Neuron (in vitro differentiated cells): ENCODE measurements at regions not wholly inside any gene's neighbourhood (a gene's known extent, or its start where the extent isn't known, plus 50 kb on each side); places are given as distances from the start of the nearest gene placed in this dataset.

Experiments
- H2AFZ ChIP-seq: one replicate; pipeline ENCODE4 v1.6.1; 2013; ENCODE audit warnings: low read depth, mild to moderate bottlenecking, inconsistent platforms, low read length, moderate library complexity
- H3K27me3 ChIP-seq: one replicate; pipeline ENCODE4 v1.6.1; 2013; ENCODE audit warnings: low read length; ENCODE audit not compliant: insufficient read depth
- H3K36me3 ChIP-seq: one replicate; pipeline ENCODE4 v1.6.1; 2013; ENCODE audit warnings: low read length; ENCODE audit not compliant: insufficient read depth
- H3K4me1 ChIP-seq: one replicate; pipeline ENCODE4 v1.6.1; 2013; ENCODE audit warnings: low read length; ENCODE audit not compliant: insufficient read depth
- H3K4me3 ChIP-seq: 2 replicates; pipeline ENCODE4 v1.5.1; 2013; ENCODE audit warnings: mild to moderate bottlenecking, low read length, moderate library complexity
- H3K9me3 ChIP-seq: one replicate; pipeline ENCODE4 v1.6.1; 2013; ENCODE audit warnings: low read length

DNA sequence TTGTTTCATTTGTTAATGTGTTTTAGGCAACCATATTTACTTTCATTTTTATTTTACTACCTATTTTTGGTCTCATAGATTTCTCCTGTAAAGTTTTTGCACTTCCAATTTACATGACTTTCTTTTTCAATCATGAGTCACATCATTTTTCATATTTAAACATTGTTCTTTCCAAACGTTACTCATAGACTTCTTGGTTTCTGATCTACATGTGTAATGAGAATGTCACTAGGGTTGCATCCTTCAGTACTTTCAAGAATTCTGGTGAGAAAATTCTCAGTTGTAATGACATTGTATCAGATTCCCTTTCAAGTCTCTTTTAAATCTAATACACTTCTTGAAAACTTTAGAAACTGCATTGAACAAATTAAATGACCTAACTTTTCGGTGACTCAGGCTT lies 991.7 kb downstream of the EFNB2 start:
- Histone ChIP-seq H3K9me3 (no peaks in the 10 kb centered on the region), H3K36me3 (no peaks in the 10 kb centered on the region), H3K4me1 (no peaks in the 10 kb centered on the region), H3K4me3 (no peak overlapping the region), H2AFZ (no peak overlapping the region), H3K27me3 (no peaks in the 10 kb centered on the region)

DNA sequence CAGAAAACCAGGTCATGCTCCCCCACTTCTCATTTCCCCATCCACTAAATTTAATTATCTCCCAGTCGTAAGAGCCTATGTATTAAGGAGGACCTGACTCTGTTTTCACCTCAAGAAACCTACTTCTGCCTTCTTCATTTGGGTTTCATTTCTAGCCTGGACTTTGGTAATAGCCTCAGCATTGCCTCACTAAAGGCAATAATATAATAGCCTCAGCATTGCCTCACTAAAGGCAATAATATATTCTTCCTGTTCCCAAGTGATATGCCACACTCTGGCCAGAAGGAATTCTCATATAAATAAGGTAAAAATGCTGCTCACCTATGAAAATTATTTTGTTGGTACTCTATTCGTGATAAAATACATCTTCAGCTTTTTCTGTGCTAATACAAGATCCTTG lies 993.9 kb downstream of the EFNB2 start:
- H3K36me3 ChIP-seq = no peaks in the 10 kb centered on the region
- H3K4me1 ChIP-seq = no peaks in the 10 kb centered on the region
- H3K9me3 ChIP-seq = no peaks in the 10 kb centered on the region
- no peaks in the 10 kb centered on the region for H3K27me3 ChIP-seq
- no peak overlapping the region for H2AFZ ChIP-seq
- H3K4me3 ChIP-seq = no peak overlapping the region

DNA sequence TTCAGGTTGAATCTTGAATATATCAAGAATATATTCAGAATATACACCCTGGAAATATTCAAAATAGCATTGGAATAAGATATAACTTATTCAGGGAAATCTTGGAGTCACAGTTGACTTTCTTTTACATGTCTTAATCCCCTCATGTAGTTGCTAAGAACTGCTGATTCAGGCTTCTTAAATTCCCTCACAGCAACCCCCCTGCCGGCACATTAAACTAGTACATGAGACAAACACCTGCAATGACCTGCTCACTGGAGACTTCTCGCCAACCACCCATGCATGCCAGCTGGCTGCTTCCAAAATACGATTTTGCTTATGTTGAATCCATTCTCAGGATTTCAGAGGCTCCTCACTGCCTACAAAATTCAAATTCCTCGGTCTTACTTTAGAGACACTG lies 997.1 kb downstream of the EFNB2 start:
- H3K36me3 ChIP-seq = no peaks in the 10 kb centered on the region
- H3K4me1 ChIP-seq = no peaks in the 10 kb centered on the region
- no peaks in the 10 kb centered on the region for H3K27me3 ChIP-seq
- no peak overlapping the region for H3K4me3 ChIP-seq
- no peaks in the 10 kb centered on the region for H3K9me3 ChIP-seq
- no peak overlapping the region for H2AFZ ChIP-seq

DNA sequence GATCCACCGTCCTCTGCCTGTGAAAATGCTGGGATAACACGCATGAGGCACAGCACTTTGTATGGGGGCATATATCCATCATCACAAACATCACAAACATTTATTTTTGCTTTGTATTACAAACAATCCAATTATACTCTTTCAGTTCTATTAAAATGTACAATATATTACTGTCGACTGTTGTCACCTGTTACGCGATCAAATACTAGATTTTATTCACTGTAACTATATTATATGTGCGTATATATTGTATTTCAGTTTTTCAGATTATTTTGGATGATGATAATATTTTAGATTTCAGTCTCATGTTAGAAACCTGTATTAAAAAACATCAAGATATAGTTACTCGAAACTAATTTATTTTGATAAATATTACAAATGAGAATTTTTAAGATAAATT lies 998.3 kb downstream of the EFNB2 start:
- no peak overlapping the region for H2AFZ ChIP-seq
- no peak overlapping the region for H3K4me3 ChIP-seq
- no peaks in the 10 kb centered on the region for H3K4me1 ChIP-seq
- no peaks in the 10 kb centered on the region for H3K36me3 ChIP-seq
- H3K9me3 ChIP-seq = no peaks in the 10 kb centered on the region
- no peaks in the 10 kb centered on the region for H3K27me3 ChIP-seq

DNA sequence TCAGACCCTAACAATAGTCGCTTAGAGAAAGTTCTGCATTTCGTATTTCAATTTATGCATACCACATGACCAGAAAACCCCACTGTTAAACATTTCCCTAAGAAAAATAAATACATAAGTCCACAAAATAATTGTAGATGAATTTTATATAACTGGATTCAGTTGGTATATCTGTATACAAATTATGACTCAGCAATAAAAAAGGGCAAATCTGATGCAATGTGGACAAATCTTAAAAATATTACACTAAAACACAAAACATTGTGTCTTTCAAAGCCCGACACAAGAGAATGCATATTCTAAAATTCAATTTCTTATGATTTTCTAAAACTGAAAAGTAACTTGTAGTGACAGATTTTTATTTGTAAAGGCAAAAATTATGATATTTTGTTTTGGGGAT lies 1005.0 kb downstream of the EFNB2 start:
- no peak overlapping the region for H3K4me3 ChIP-seq

DNA sequence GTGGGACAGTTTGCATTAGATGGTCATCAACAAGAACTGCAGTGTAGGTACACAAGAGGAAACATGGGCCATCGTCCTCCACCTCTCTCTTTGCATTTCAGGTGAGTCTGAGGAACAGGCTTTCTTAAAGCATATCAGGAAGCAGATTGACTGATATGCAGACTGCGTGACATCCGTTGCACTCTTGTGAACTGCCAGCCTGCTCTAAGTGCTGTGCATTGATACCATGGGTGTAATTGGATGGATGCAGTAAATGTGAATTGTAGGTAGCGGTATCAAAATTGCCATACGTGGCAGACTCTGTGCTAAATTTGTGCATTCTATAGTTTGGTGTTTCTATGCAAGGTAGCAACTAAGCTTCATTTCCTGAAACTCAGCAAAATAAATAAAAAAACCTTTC lies 1008.3 kb downstream of the EFNB2 start:
- no peak overlapping the region for H3K4me3 ChIP-seq
- H3K27me3 ChIP-seq = no peaks in the 10 kb centered on the region
- no peaks in the 10 kb centered on the region for H3K4me1 ChIP-seq
- no peak overlapping the region for H2AFZ ChIP-seq
- no peaks in the 10 kb centered on the region for H3K36me3 ChIP-seq
- H3K9me3 ChIP-seq = no peaks in the 10 kb centered on the region

More for the DNA sequence above, 1005.0 kb downstream of the EFNB2 start:
- Histone ChIP-seq H3K27me3 (no peaks in the 10 kb centered on the region), H3K9me3 (no peaks in the 10 kb centered on the region), H3K4me1 (no peaks in the 10 kb centered on the region), H3K36me3 (no peaks in the 10 kb centered on the region), H2AFZ (no peak overlapping the region)

DNA sequence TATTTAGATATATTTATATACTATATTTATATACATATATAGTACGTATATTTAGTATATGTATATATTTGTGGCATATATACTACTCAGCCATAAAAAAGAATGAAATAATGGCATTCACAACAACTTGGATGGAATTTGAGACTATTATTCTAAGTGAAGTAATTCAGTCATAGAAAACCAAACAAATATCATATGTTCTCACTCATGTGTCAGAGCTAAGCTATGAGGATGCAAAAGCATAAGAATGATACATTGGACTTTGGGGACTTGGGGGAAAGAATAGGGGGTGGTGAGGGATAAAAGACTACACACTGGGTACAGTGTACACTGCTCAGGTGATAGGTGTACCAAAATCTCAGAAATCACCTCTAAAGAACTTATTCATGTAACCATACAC lies 1015.7 kb downstream of the EFNB2 start:
- Histone ChIP-seq H2AFZ (no peak overlapping the region), H3K36me3 (no peaks in the 10 kb centered on the region), H3K4me3 (no peak overlapping the region), H3K27me3 (no peaks in the 10 kb centered on the region), H3K4me1 (no peaks in the 10 kb centered on the region), H3K9me3 (no peaks in the 10 kb centered on the region)

DNA sequence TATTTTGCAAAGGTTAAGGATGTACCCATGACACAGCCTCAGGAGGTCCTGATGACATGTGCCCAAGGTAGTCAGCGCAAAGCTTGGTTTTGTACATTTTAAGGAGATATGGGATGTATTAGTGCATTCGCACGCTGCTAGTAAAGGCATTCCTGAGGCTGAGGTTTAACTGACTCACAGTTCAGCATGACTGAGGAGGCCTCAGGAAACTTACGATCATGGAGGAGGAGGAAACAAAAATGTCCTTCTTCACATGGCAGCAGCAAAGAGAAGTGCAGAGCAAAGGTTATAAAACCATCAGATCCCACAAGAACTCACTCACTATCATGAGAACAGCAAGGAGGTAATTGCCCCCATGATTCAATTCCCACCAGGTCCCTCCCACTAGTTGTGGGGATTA lies 1017.4 kb downstream of the EFNB2 start:
- Histone ChIP-seq H2AFZ (no peak overlapping the region), H3K36me3 (no peaks in the 10 kb centered on the region), H3K27me3 (no peaks in the 10 kb centered on the region), H3K9me3 (no peaks in the 10 kb centered on the region), H3K4me1 (no peaks in the 10 kb centered on the region), H3K4me3 (no peak overlapping the region)

DNA sequence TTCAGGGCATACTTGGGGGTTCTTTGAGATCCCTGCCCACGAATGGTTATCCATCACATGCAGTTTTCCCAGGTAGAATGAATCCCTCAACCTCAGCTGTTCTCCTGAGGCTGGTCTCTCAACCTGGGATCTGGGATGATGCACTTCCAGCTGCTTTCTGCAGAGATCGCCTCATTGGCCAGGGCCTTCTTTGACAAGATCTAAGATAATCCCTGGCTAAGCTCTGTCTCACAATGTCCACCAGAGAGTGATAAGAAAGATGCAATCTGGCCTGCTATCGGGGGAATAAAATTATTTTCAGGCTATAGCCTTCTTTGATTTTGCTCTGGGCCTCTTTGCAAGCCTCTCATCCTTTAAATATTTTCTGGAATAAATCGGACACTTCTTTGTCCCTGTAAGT lies 1021.1 kb downstream of the EFNB2 start:
- H3K27me3 ChIP-seq = no peaks in the 10 kb centered on the region
- no peak overlapping the region for H2AFZ ChIP-seq
- H3K4me1 ChIP-seq = no peaks in the 10 kb centered on the region
- H3K4me3 ChIP-seq = no peak overlapping the region
- no peaks in the 10 kb centered on the region for H3K9me3 ChIP-seq
- H3K36me3 ChIP-seq = no peaks in the 10 kb centered on the region

DNA sequence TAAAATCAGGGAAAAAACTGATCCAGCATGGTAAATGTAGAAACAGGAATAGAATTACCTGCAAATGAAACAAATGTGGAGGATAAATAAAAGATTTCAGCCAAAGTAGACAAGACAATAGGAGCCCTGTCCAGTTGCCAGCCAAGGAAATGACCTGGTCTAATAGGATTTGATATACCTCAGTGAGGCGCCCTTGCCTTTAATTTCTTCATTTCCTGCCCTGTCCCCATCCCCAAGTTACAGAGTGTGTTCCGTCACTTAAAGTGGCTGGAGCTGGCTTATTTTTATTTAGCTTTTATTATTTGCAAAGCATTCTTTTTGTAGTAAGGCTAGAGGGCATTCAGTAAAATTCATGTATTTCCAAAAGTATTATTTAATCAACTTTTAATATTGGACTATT lies 1022.0 kb downstream of the EFNB2 start:
- Histone ChIP-seq H3K36me3 (no peaks in the 10 kb centered on the region), H3K4me1 (no peaks in the 10 kb centered on the region), H3K4me3 (no peak overlapping the region), H2AFZ (no peak overlapping the region), H3K9me3 (no peaks in the 10 kb centered on the region), H3K27me3 (no peaks in the 10 kb centered on the region)

DNA sequence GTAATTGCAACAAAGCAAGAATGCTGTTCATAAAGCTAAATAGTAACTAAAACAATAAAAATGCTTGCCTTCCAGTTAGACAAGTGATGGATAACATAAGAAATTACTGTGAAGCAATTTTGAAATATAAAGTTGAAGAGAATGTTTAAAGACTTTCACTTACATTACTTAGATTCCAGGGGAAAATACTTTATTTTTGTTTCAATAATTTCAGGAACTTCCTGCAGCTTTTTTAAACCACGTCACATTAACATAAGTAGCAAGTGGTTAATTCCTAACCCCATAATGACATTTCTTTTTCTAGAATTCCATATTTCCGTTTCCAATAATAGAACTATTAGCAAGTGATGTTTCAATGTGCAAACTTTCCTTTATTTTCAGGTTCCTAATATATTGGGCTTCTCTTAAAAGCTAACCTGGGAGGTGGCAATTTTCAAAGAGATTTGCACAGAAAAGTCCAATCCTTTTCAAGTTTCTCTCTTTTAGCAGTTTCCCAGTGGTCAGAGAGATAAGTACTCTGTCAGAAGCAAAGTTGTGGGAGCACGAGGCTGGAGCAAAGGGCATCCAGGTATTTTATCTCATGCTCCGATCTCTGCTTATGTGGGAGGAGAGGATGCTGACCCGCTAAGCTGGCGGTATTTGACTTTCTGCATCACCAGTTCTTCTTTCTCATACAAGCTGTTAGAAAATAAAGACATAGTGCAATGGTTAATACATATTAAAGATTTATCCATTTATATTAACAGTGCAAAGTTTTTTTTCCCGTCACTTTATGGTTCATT lies 1025.3 kb downstream of the EFNB2 start:
- H3K9me3 ChIP-seq = no peaks in the 10 kb centered on the region
- no peak overlapping the region for H2AFZ ChIP-seq
- no peaks in the 10 kb centered on the region for H3K4me1 ChIP-seq
- no peak overlapping the region for H3K4me3 ChIP-seq
- no peaks in the 10 kb centered on the region for H3K36me3 ChIP-seq
- no peaks in the 10 kb centered on the region for H3K27me3 ChIP-seq

DNA sequence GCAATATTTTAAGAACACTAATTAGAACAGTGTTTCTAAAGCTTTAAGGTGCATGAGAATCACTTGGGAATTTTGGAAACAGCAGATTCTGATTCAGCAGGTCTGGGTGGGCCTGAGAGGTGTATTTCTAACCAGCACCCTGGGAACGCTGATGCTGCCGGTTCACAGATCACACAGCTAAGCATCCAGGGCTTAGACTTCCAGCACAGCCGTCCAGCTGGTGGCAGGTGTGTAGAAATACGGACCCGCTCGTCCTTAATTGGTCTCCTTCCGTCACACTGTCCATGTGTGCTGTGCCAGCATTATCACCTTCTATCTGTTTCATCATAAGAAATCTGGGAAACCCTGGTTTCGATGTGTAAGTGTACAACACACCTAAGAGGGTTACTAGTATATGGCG lies 1029.0 kb downstream of the EFNB2 start:
- Histone ChIP-seq H3K9me3 (no peaks in the 10 kb centered on the region), H3K27me3 (no peaks in the 10 kb centered on the region), H3K4me1 (peaks cover 5% of the 10 kb centered on the region), H3K36me3 (no peaks in the 10 kb centered on the region), H2AFZ (no peak overlapping the region), H3K4me3 (no peak overlapping the region)

DNA sequence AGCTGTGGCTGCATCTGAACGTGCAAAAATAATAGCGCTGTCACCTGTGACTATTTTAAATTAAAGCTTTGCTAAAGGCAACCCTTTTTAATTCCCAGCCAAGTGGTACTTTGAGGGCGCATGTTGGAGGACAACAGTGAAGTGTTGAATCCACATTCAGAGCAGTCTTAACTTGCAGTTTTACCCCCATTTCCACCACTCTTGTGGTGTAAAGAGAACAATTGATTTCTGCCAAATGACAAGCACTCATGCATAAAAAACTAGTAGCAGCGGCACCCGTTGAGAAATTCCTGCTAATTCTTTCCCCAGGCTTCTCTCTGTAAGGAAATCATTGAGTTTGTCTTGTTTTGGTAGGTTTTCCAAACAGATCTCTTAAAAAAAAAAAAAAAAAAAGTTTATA lies 1033.3 kb downstream of the EFNB2 start:
- Histone ChIP-seq H3K36me3 (no peaks in the 10 kb centered on the region), H2AFZ (no peak overlapping the region), H3K9me3 (no peaks in the 10 kb centered on the region), H3K4me1 (peaks cover 5% of the 10 kb centered on the region), H3K27me3 (no peaks in the 10 kb centered on the region), H3K4me3 (no peak overlapping the region)

DNA sequence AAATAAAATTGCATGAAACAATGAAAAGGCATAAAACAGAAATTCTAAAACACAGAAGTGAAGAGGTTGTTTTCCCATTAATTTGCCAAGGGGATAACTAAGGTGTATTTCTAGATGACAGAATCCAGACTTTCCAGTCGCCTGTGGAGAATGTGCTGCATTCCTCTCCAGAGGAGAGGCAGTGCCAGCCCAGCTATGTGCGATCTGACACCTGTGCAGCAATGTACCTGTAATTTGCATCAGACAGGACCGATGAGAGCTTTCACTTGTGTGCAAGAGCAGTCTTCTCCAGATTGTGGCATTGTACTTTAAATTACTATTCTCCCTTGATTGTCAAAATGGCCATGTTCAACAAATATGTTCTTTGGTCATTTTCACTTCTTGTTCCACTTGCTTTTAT lies 1037.9 kb downstream of the EFNB2 start:
- Histone ChIP-seq H3K9me3 (no peaks in the 10 kb centered on the region), H2AFZ (no peak overlapping the region), H3K4me3 (no peak overlapping the region), H3K36me3 (no peaks in the 10 kb centered on the region), H3K27me3 (no peaks in the 10 kb centered on the region), H3K4me1 (peaks cover 5% of the 10 kb centered on the region)
